Stimulated activated CD4-positive, alpha-beta T cell treated with anti-CD3 and anti-CD28 coated beads, TNF-alpha, amount 100 ng/mL, for 4 hours (primary cell): ENCODE measurements at regions not wholly inside any gene's neighbourhood (a gene's known extent, or its start where the extent isn't known, plus 50 kb on each side); places are given as distances from the start of the nearest gene placed in this dataset.
"Not testable (repeated sequence)": the region's sequence is repeated elsewhere in the genome, so short reads cannot be mapped to it uniquely, and the experiment has no call there.

ENCODE experiments used
- DNase-seq, 3 experiments: peaks; one replicate each; pipeline ENCODE4 v3.0.0-alpha.2; 2020; ENCODE audit warnings: low read depth in 3 of 3

GRCh38 chr15:19899021-19899824 lies 642.4 kb downstream of the GOLGA6L6 start:
- DNase-seq, result no peak

DNA sequence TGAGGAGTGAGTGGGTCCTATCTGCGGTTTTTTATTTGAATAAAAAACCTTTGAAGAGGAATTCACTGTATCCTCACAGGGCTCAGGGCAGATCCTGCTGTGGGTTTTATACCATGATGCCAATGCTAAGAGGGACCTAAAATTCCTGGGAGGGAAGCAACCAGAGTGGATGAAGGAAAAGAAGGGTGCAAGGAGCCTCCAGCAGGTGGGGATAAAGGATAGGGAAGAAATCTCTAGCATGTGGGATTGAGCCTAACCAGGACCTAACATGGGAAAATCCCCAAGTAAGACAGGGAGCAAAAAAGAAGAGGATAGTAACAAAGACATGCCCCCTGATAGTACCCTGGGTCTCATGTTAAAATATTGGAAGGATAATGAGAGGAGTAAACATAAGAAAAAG lies 652.8 kb downstream of the GOLGA6L6 start:
- not testable (repeated sequence) for DNase-seq

DNA sequence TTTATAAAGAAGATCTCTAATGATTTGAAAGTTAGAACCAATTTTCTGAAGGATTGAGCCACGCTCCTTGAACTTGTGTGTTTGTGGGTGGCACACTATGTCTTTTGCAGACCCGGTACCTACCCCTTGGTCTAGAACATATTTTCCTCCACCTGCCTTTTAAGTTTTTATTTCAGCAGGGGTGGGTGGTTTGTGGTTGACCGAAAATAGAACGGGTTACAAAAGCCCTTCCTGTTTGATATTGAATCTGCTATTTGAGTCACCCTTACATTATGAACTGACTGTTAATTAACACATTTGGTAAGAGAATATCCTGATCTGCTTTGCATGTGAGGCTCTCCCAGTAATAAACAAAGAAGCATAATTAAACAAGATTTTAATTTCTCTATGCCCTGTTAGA lies 697.5 kb downstream of the GOLGA6L6 start:
- not testable (repeated sequence) for DNase-seq
